Osteoblast (primary cell): ENCODE measurements at regions not wholly inside any gene's neighbourhood (a gene's known extent, or its start where the extent isn't known, plus 50 kb on each side); places are given as distances from the start of the nearest gene placed in this dataset.

Experiments used
- DNase-seq: peaks from one replicate; pipeline ENCODE4 v3.0.0; 2011; ENCODE audit warnings: low spot score, mixed read lengths; ENCODE audit not compliant: insufficient read length; ENCODE audit errors: missing footprints
- H2AFZ ChIP-seq: 2 replicates; pipeline ENCODE4 v1.6.0; 2011; ENCODE audit warnings: mild to moderate bottlenecking, low read length
- H3K27ac ChIP-seq: 2 replicates; pipeline ENCODE4 v1.5.1; 2011; ENCODE audit warnings: mild to moderate bottlenecking, low read depth, low read length, moderate library complexity
- H3K27me3 ChIP-seq: 2 replicates; pipeline ENCODE4 v1.6.0; 2012; ENCODE audit warnings: mild to moderate bottlenecking, control low read depth, inconsistent platforms, low read length, moderate library complexity; ENCODE audit not compliant: insufficient read depth
- H3K36me3 ChIP-seq: 2 replicates; pipeline ENCODE4 v1.5.1; 2011; ENCODE audit warnings: mild to moderate bottlenecking, low read length, control low read depth, moderate library complexity; ENCODE audit not compliant: insufficient read depth
- H3K4me1 ChIP-seq: 2 replicates; pipeline ENCODE4 v1.5.1; 2011; ENCODE audit warnings: mild to moderate bottlenecking, low read length, control low read depth, moderate library complexity; ENCODE audit not compliant: insufficient read depth
- H3K4me2 ChIP-seq: 2 replicates; pipeline ENCODE4 v1.6.0; 2011; ENCODE audit warnings: mild to moderate bottlenecking, low read length; ENCODE audit not compliant: insufficient read depth
- H3K4me3 ChIP-seq: fragments of 200-600 bp; sonication (generic); 3 replicates; pipeline ENCODE4 v1.5.1; 2012; ENCODE audit warnings: mild to moderate bottlenecking, low read length, inconsistent platforms; ENCODE audit not compliant: insufficient read depth
- H3K79me2 ChIP-seq: 2 replicates; pipeline ENCODE4 v1.6.0; 2012; ENCODE audit warnings: mild to moderate bottlenecking, low read length, control low read depth, inconsistent platforms; ENCODE audit not compliant: insufficient read depth
- H3K9me3 ChIP-seq: 2 replicates; pipeline ENCODE4 v1.5.1; 2011; ENCODE audit warnings: low read depth, low read length, control low read depth
- H4K20me1 ChIP-seq: 2 replicates; pipeline ENCODE4 v1.6.0; 2012; ENCODE audit warnings: mild to moderate bottlenecking, low read length, control low read depth; ENCODE audit not compliant: insufficient read depth
- CTCF ChIP-seq: IDR thresholded peaks from 2 replicates; pipeline ENCODE4 v1.5.1; 2011; ENCODE audit warnings: mild to moderate bottlenecking, low read depth, low read length, moderate library complexity; ENCODE audit errors: extremely low read depth

- DNase-seq = no peak
- Histone ChIP-seq H3K79me2 (no peaks in the 10 kb centered on the region), H3K9me3 (no peaks in the 10 kb centered on the region), H2AFZ (no peak overlapping the region), H3K36me3 (no peaks in the 10 kb centered on the region), H4K20me1 (no peaks in the 10 kb centered on the region), H3K4me1 (peaks cover 8% of the 10 kb centered on the region), H3K27me3 (no peaks in the 10 kb centered on the region), H3K4me3 (no peak overlapping the region), H3K27ac (no peak overlapping the region), H3K4me2 (no peak overlapping the region)
- TF ChIP-seq CTCF = no peak
Measured at GRCh38 chr2:217076058-217076435, 216.2 kb upstream of the TNP1 start.

- no peak for DNase-seq
- peak overlapping the region; percentile 27 for H2AFZ ChIP-seq
- H4K20me1 ChIP-seq = no peaks in the 10 kb centered on the region
- H3K27me3 ChIP-seq = no peaks in the 10 kb centered on the region
- no peak overlapping the region for H3K4me2 ChIP-seq
- no peak for TF ChIP-seq CTCF
- peaks cover 8% of the 10 kb centered on the region for H3K4me1 ChIP-seq
- no peaks in the 10 kb centered on the region for H3K79me2 ChIP-seq
- no peaks in the 10 kb centered on the region for H3K36me3 ChIP-seq
- no peaks in the 10 kb centered on the region for H3K9me3 ChIP-seq
- H3K4me3 ChIP-seq = no peak overlapping the region
- H3K27ac ChIP-seq = no peak overlapping the region
Measured at GRCh38 chr2:217075268-217076057, 215.6 kb upstream of the TNP1 start.

- Histone ChIP-seq H4K20me1 (no peaks in the 10 kb centered on the region), H3K27me3 (no peaks in the 10 kb centered on the region), H3K4me1 (peaks cover 8% of the 10 kb centered on the region), H2AFZ (peak overlapping the region; percentile 27), H3K79me2 (no peaks in the 10 kb centered on the region), H3K4me2 (no peak overlapping the region), H3K36me3 (no peaks in the 10 kb centered on the region), H3K9me3 (no peaks in the 10 kb centered on the region), H3K4me3 (no peak overlapping the region), H3K27ac (no peak overlapping the region)
- no peak for TF ChIP-seq CTCF
- no peak for DNase-seq
Measured at GRCh38 chr2:217074576-217075255, 214.9 kb upstream of the TNP1 start.

- peaks cover 2% of the 10 kb centered on the region for H3K9me3 ChIP-seq
- H2AFZ ChIP-seq = no peak overlapping the region
- H3K4me3 ChIP-seq = no peak overlapping the region
- no peaks in the 10 kb centered on the region for H3K36me3 ChIP-seq
- no peak overlapping the region for H3K4me2 ChIP-seq
- no peak for DNase-seq
- H3K27me3 ChIP-seq = no peaks in the 10 kb centered on the region
- H3K27ac ChIP-seq = no peak overlapping the region
- H4K20me1 ChIP-seq = no peaks in the 10 kb centered on the region
- H3K79me2 ChIP-seq = no peaks in the 10 kb centered on the region
- H3K4me1 ChIP-seq = peaks cover 5% of the 10 kb centered on the region
- no peak for TF ChIP-seq CTCF
Measured at GRCh38 chr2:217071416-217071815, 211.6 kb upstream of the TNP1 start.
